B cell (primary cell): ENCODE measurements at regions not wholly inside any gene's neighbourhood (a gene's known extent, or its start where the extent isn't known, plus 50 kb on each side); places are given as distances from the start of the nearest gene placed in this dataset.

Experiments used
- ATAC-seq: fragments of 200-7000 bp; cut with Tn5 transposase; one replicate; pipeline ENCODE4 v1.10.0; 2021; ENCODE audit warnings: low read depth, mild to moderate bottlenecking, moderate number of reproducible peaks, moderate library complexity
- CTCF ChIA-PET: fragments of 350-600 bp; sonication (Branson Sonifier 250); formaldehyde crosslinking; loops from one replicate; lab custom pipeline; 2021; ENCODE audit warnings: antibody characterized with exemption, inconsistent platforms; lab: Charles Lee
- POLR2A ChIA-PET: fragments of 350-600 bp; sonication (Branson Sonifier 250); formaldehyde crosslinking; loops from one replicate; lab custom pipeline; 2021; ENCODE audit warnings: antibody characterized with exemption; lab: Charles Lee
- DNase-seq: peaks from one replicate; pipeline ENCODE4 v3.0.0; 2013
- H2AFZ ChIP-seq: 2 replicates; pipeline ENCODE4 v1.6.1; 2012; ENCODE audit warnings: mild to moderate bottlenecking, low read depth, low read length; ENCODE audit not compliant: insufficient read depth, poor library complexity, severe bottlenecking
- H3K27ac ChIP-seq, 2 donors: 1 replicate in 1 of 2; 2 replicates in 1 of 2; pipeline ENCODE4 v1.5.1; 2012 to 2013; ENCODE audit warnings: low read length in 2 of 2, mild to moderate bottlenecking in 2 of 2, moderate library complexity in 1 of 2
- H3K27me3 ChIP-seq, 4 experiments: fragments of 200-600 bp in 1 of 4; sonication (generic) in 1 of 4; replicated peaks in 1 of 4; 1 replicate in 2 of 4; 2 replicates in 2 of 4; pipeline versions ENCODE4 v1.6.1 to v1.7.0; 2013 to 2016; ENCODE audit warnings: low read length in 3 of 4, mild to moderate bottlenecking in 2 of 4, mixed read lengths in 1 of 4, moderate library complexity in 1 of 4; ENCODE audit not compliant: insufficient read depth in 4 of 4, control insufficient read depth in 3 of 4; ENCODE audit errors: control extremely low read depth in 1 of 4
- H3K36me3 ChIP-seq, 2 experiments: replicated peaks in 1 of 2; 1 replicate in 1 of 2; 2 replicates in 1 of 2; pipeline versions ENCODE4 v1.6.1 to v1.7.1; 2013; ENCODE audit warnings: low read length in 1 of 2; ENCODE audit not compliant: insufficient read depth in 2 of 2, control insufficient read depth in 1 of 2; ENCODE audit errors: control extremely low read depth in 1 of 2, extremely low read depth in 1 of 2
- H3K4me1 ChIP-seq, 2 donors: fragments of 200-600 bp in 1 of 2; sonication (generic) in 1 of 2; 1 replicate in 1 of 2; 2 replicates in 1 of 2; pipeline versions ENCODE4 v1.5.1 to v1.6.1; 2013 to 2017; ENCODE audit warnings: low read length in 2 of 2; ENCODE audit not compliant: control insufficient read depth in 2 of 2, insufficient read depth in 2 of 2
- H3K4me2 ChIP-seq: replicated peaks from 2 replicates; pipeline ENCODE3; 2012; ENCODE audit warnings: mild to moderate bottlenecking, low read depth, low read length; ENCODE audit not compliant: poor library complexity, severe bottlenecking
- H3K4me3 ChIP-seq, 5 experiments: fragments of 200-600 bp in 1 of 5; sonication (generic) in 1 of 5; 1 replicate in 3 of 5; 2 replicates in 2 of 5; pipeline versions ENCODE4 v1.5.1 to v1.7.0; 2011 to 2016; ENCODE audit warnings: low read length in 4 of 5, mild to moderate bottlenecking in 4 of 5, low read depth in 2 of 5, control low read depth in 1 of 5, moderate library complexity in 1 of 5; ENCODE audit not compliant: insufficient read depth in 1 of 5; ENCODE audit errors: control extremely low read depth in 1 of 5, extremely low read depth in 1 of 5
- H3K79me2 ChIP-seq: fragments of 200-600 bp; sonication (generic); one replicate; pipeline ENCODE4 v1.6.0; 2016; ENCODE audit warnings: low read length; ENCODE audit not compliant: control insufficient read depth, insufficient read depth
- H3K9ac ChIP-seq: fragments of 200-600 bp; sonication (generic); 2 replicates; pipeline ENCODE4 v1.6.1; 2017; ENCODE audit warnings: mild to moderate bottlenecking, low read length, moderate library complexity
- H3K9me3 ChIP-seq, 3 donors: one replicate each; pipeline versions ENCODE4 v1.6.1 to v1.7.1; 2013; ENCODE audit warnings: low read length in 2 of 3; ENCODE audit not compliant: control insufficient read depth in 2 of 3, insufficient read depth in 1 of 3; ENCODE audit errors: control extremely low read depth in 1 of 3
- H4K20me1 ChIP-seq: 2 replicates; pipeline ENCODE4 v1.6.0; 2012; ENCODE audit warnings: mild to moderate bottlenecking, low read length; ENCODE audit not compliant: insufficient read depth, control insufficient read depth, poor library complexity, severe bottlenecking
- H3K27ac Mint-ChIP-seq: one replicate; pipeline ENCODE4 v1.8.0; 2021; ENCODE audit warnings: mixed read lengths
- H3K27me3 Mint-ChIP-seq: one replicate; pipeline ENCODE4 v1.8.0; 2021; ENCODE audit warnings: mixed read lengths
- H3K4me1 Mint-ChIP-seq: one replicate; pipeline ENCODE4 v1.8.0; 2021; ENCODE audit warnings: mixed read lengths
- H3K4me3 Mint-ChIP-seq: one replicate; pipeline ENCODE4 v1.8.0; 2021; ENCODE audit warnings: mixed read lengths
- H3K9me3 Mint-ChIP-seq: one replicate; pipeline ENCODE4 v1.8.0; 2022; ENCODE audit warnings: mixed read lengths; ENCODE audit not compliant: insufficient read depth
- EZH2 ChIP-seq: IDR thresholded peaks from 2 replicates; pipeline ENCODE4 v1.6.1; 2012; ENCODE audit warnings: borderline replicate concordance, low read depth, mild to moderate bottlenecking, moderate library complexity, low read length; ENCODE audit not compliant: insufficient read depth, poor library complexity, severe bottlenecking
- WGBS: methylation state at CpG from one replicate; pipeline ENCODE4 v1.1.5; 2013; ENCODE audit warnings: missing lambda C conversion rate; ENCODE audit not compliant: insufficient coverage; 5-methylcytosine and 5-hydroxymethylcytosine counted together
- intact Hi-C: fragments of 100-400 bp; cut with micrococcal nuclease; formaldehyde crosslinking; loops from one replicate; pipeline ENCODE4 v1.10.0; 2022
- TF ChIP-seq, protein P1 (sequence below): fragments of 200-600 bp; IDR thresholded peaks from one replicate; pipeline ENCODE4 v1.8.0; 2022; ENCODE audit warnings: antibody characterized with exemption, mild to moderate bottlenecking

GRCh38 chr4:162782096-162782777, 384.5 kb downstream of the NAF1 start:
- Histone ChIP-seq H3K4me1 (no peaks in the 10 kb centered on the region), H3K36me3 (no peaks in the 10 kb centered on the region), H3K9me3 (no peaks in the 10 kb centered on the region), H3K79me2 (no peaks in the 10 kb centered on the region), H2AFZ (no peak overlapping the region), H3K4me2 (no peak overlapping the region), H3K9ac (no peak overlapping the region), H3K4me3 (no peak overlapping the region), H3K27me3 (no peaks in the 10 kb centered on the region), H3K27ac (no peak overlapping the region), H4K20me1 (no peaks in the 10 kb centered on the region)
- no peaks in the 10 kb centered on the region for H3K4me1 Mint-ChIP-seq
- no peak overlapping the region for H3K27ac Mint-ChIP-seq
- no peaks in the 10 kb centered on the region for H3K27me3 Mint-ChIP-seq
- intact Hi-C loops: no loop called here
- H3K4me3 Mint-ChIP-seq: no peak overlapping the region
- ChIA-PET CTCF (no interaction called here), POLR2A (no interaction called here)
- no peak for TF ChIP-seq EZH2
- TF ChIP-seq, protein P1, sequence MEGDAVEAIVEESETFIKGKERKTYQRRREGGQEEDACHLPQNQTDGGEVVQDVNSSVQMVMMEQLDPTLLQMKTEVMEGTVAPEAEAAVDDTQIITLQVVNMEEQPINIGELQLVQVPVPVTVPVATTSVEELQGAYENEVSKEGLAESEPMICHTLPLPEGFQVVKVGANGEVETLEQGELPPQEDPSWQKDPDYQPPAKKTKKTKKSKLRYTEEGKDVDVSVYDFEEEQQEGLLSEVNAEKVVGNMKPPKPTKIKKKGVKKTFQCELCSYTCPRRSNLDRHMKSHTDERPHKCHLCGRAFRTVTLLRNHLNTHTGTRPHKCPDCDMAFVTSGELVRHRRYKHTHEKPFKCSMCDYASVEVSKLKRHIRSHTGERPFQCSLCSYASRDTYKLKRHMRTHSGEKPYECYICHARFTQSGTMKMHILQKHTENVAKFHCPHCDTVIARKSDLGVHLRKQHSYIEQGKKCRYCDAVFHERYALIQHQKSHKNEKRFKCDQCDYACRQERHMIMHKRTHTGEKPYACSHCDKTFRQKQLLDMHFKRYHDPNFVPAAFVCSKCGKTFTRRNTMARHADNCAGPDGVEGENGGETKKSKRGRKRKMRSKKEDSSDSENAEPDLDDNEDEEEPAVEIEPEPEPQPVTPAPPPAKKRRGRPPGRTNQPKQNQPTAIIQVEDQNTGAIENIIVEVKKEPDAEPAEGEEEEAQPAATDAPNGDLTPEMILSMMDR: no peak
- WGBS: no CpG with 5 or more reads among the region's 3 CpGs
- DNase-seq (no peak), ATAC-seq (no peak)
- no peaks in the 10 kb centered on the region for H3K9me3 Mint-ChIP-seq

- no peaks in the 10 kb centered on the region for H3K27me3 Mint-ChIP-seq
- no peaks in the 10 kb centered on the region for H3K79me2 ChIP-seq
- H3K27me3 ChIP-seq: no peaks in the 10 kb centered on the region
- intact Hi-C loops: no loop called here
- H3K4me1 ChIP-seq: no peaks in the 10 kb centered on the region
- H2AFZ ChIP-seq: no peak overlapping the region
- no peaks in the 10 kb centered on the region for H3K9me3 ChIP-seq
- TF ChIP-seq, protein P1: no peak
- TF ChIP-seq EZH2: no peak
- no peak overlapping the region for H3K27ac ChIP-seq
- H3K4me1 Mint-ChIP-seq: no peaks in the 10 kb centered on the region
- CTCF ChIA-PET: no interaction called here
- no peak overlapping the region for H3K9ac ChIP-seq
- ATAC-seq (no peak), DNase-seq (no peak)
- no peaks in the 10 kb centered on the region for H3K36me3 ChIP-seq
- no peaks in the 10 kb centered on the region for H4K20me1 ChIP-seq
- H3K9me3 Mint-ChIP-seq: no peaks in the 10 kb centered on the region
- H3K4me2 ChIP-seq: no peak overlapping the region
- no peak overlapping the region for H3K4me3 Mint-ChIP-seq
- POLR2A ChIA-PET: no interaction called here
- no CpG with 5 or more reads among the region's 1 CpG for WGBS
- no peak overlapping the region for H3K27ac Mint-ChIP-seq
- H3K4me3 ChIP-seq: no peak overlapping the region
These were observed 395.8 kb downstream of the NAF1 start for GRCh38 chr4:162770761-162771490.
